SK-N-SH (cell line): ENCODE measurements at regions not wholly inside any gene's neighbourhood (a gene's known extent, or its start where the extent isn't known, plus 50 kb on each side); places are given as distances from the start of the nearest gene placed in this dataset.

Experiments
- CTCF ChIA-PET: fragments of 300-600, 350-600 bp; formaldehyde crosslinking; extraction: SDS; loops from one replicate; lab custom pipeline; 2021; lab: Yijun Ruan, JAX
- POLR2A ChIA-PET: fragments of 350-600 bp; sonication (Branson Sonifier 250); formaldehyde crosslinking; extraction: SDS; loops from one replicate; lab custom pipeline; 2020; ENCODE audit warnings: antibody characterized with exemption, inconsistent platforms; lab: Yijun Ruan, JAX
- DNase-seq: peaks from one replicate; pipeline ENCODE4 v3.0.0; 2012
- H2AFZ ChIP-seq: fragments of 200-600 bp; sonication (generic); 2 replicates; pipeline ENCODE4 v1.8.1; 2016; ENCODE audit warnings: antibody characterized with exemption, mild to moderate bottlenecking, low read depth
- H3F3A ChIP-seq: fragments of 200-600 bp; sonication (generic); replicated peaks from 2 replicates; pipeline ENCODE3; 2016; ENCODE audit warnings: antibody characterized with exemption, mild to moderate bottlenecking; ENCODE audit not compliant: insufficient read depth
- H3K27ac ChIP-seq, 2 experiments: fragments of 200-500 bp in 1 of 2; fragments of 200-600 bp in 1 of 2; sonication (Bioruptor generic) in 1 of 2; sonication (generic), shearing (Covaris generic) in 1 of 2; 2 replicates each; pipeline versions ENCODE4 v1.5.1 to v1.6.1; 2014 to 2016; ENCODE audit warnings: low read depth in 2 of 2, inconsistent platforms in 1 of 2, low read length in 1 of 2, mild to moderate bottlenecking in 1 of 2, mixed read lengths in 1 of 2
- H3K27me3 ChIP-seq: fragments of 200-600 bp; sonication (generic), shearing (Covaris generic); 2 replicates; pipeline ENCODE4 v1.6.1; 2016; ENCODE audit warnings: mixed run types; ENCODE audit not compliant: insufficient read depth
- H3K36me3 ChIP-seq, 2 experiments: fragments of 200-500 bp in 1 of 2; fragments of 200-600 bp in 1 of 2; sonication (Bioruptor generic) in 1 of 2; sonication (generic) in 1 of 2; replicated peaks in 1 of 2; 2 replicates each; pipeline versions ENCODE3 to v1.5.1; 2014 to 2016; ENCODE audit warnings: low read length in 1 of 2, mild to moderate bottlenecking in 1 of 2; ENCODE audit not compliant: insufficient read depth in 2 of 2, control insufficient read depth in 1 of 2
- H3K4me1 ChIP-seq, 2 experiments: fragments of 200-500 bp in 1 of 2; fragments of 200-600 bp in 1 of 2; sonication (Bioruptor generic) in 1 of 2; sonication (generic), shearing (Covaris generic) in 1 of 2; 2 replicates each; pipeline versions ENCODE4 v1.5.1 to v1.6.1; 2014 to 2016; ENCODE audit warnings: low read depth in 1 of 2, low read length in 1 of 2, mixed run types in 1 of 2; ENCODE audit not compliant: insufficient read depth in 2 of 2, control insufficient read depth in 1 of 2
- H3K4me2 ChIP-seq: fragments of 200-600 bp; sonication (generic), shearing (Covaris generic); 2 replicates; pipeline ENCODE4 v1.6.1; 2017; ENCODE audit warnings: mixed run types
- H3K4me3 ChIP-seq, 2 experiments: fragments of 200-500 bp in 1 of 2; fragments of 200-600 bp in 1 of 2; sonication (Bioruptor generic) in 1 of 2; sonication (generic), shearing (Covaris generic) in 1 of 2; 2 replicates each; pipeline versions ENCODE4 v1.5.1 to v1.8.1; 2014 to 2016; ENCODE audit warnings: low read depth in 2 of 2, inconsistent platforms in 1 of 2, low read length in 1 of 2, mild to moderate bottlenecking in 1 of 2, mixed read lengths in 1 of 2, moderate library complexity in 1 of 2
- H3K79me2 ChIP-seq: fragments of 200-600 bp; sonication (generic); 2 replicates; pipeline ENCODE4 v1.8.1; 2017; ENCODE audit warnings: mild to moderate bottlenecking; ENCODE audit not compliant: insufficient read depth
- H3K9ac ChIP-seq: fragments of 200-600 bp; sonication (generic); 2 replicates; pipeline ENCODE4 v1.6.1; 2017; ENCODE audit warnings: mixed run types
- H3K9me2 ChIP-seq: fragments of 200-600 bp; sonication (generic); 2 replicates; pipeline ENCODE4 v1.6.1; 2017; ENCODE audit warnings: mixed run types
- H3K9me3 ChIP-seq: fragments of 200-600 bp; sonication (generic); 2 replicates; pipeline ENCODE4 v1.6.1; 2017; ENCODE audit warnings: mixed run types, mild to moderate bottlenecking, moderate library complexity
- H4K20me1 ChIP-seq: fragments of 200-600 bp; sonication (generic); 2 replicates; pipeline ENCODE4 v1.6.1; 2017; ENCODE audit warnings: mild to moderate bottlenecking, mixed run types; ENCODE audit not compliant: insufficient read depth
- CHD2 ChIP-seq: fragments of 150-350 bp; IDR thresholded peaks from 2 replicates; pipeline ENCODE4 v1.6.1; 2018; ENCODE audit warnings: low read length; ENCODE audit not compliant: partially characterized antibody
- ELF1 ChIP-seq: IDR thresholded peaks from 2 replicates; pipeline ENCODE4 v1.4.0; 2012
- EP300 ChIP-seq, 2 experiments: IDR thresholded peaks; 2 replicates each; pipeline versions ENCODE4 v1.4.0 to v1.6.1; 2012; ENCODE audit warnings: borderline replicate concordance in 1 of 2, low read depth in 1 of 2, low read length in 1 of 2
- EZH2phosphoT487 ChIP-seq: fragments of 200-600 bp; sonication (generic); IDR thresholded peaks from 2 replicates; pipeline ENCODE4 v1.6.1; 2017; ENCODE audit warnings: low read depth, mixed run types, mild to moderate bottlenecking, antibody characterized with exemption, moderate library complexity, borderline replicate concordance
- FOXJ3 ChIP-seq: sonication (generic); formaldehyde crosslinking; IDR thresholded peaks from 2 replicates; pipeline ENCODE4 v1.5.1; 2020; ENCODE audit warnings: mild to moderate bottlenecking, missing genetic modification reagents
- GATA2 ChIP-seq: sonication (generic); formaldehyde crosslinking; IDR thresholded peaks from 2 replicates; pipeline ENCODE4 v1.5.0; 2020; ENCODE audit warnings: mild to moderate bottlenecking, missing genetic modification reagents
- IRF3 ChIP-seq: fragments of 150-350 bp; IDR thresholded peaks from 2 replicates; pipeline ENCODE4 v1.6.1; 2016; ENCODE audit warnings: mild to moderate bottlenecking, low read depth, low read length
- MAX ChIP-seq: IDR thresholded peaks from 2 replicates; pipeline ENCODE4 v1.4.0; 2012; ENCODE audit warnings: low read depth
- MXI1 ChIP-seq: IDR thresholded peaks from 2 replicates; pipeline ENCODE4 v1.6.1; 2012; ENCODE audit warnings: mild to moderate bottlenecking, low read depth, low read length, improper control_type of control experiment
- NRF1 ChIP-seq: IDR thresholded peaks from 2 replicates; pipeline ENCODE4 v1.6.1; 2012; ENCODE audit warnings: low read depth, mild to moderate bottlenecking, low read length
- POLR2AphosphoS5 ChIP-seq: IDR thresholded peaks from 2 replicates; pipeline ENCODE4 v1.6.1; 2012; ENCODE audit warnings: low read depth, low read length
- RFX5 ChIP-seq: IDR thresholded peaks from 2 replicates; pipeline ENCODE4 v1.6.1; 2012; ENCODE audit warnings: mild to moderate bottlenecking, improper control_type of control experiment, low read length
- RXRA ChIP-seq: IDR thresholded peaks from 2 replicates; pipeline ENCODE4 v1.4.0; 2012; ENCODE audit warnings: low read depth, mild to moderate bottlenecking, borderline replicate concordance
- SIN3A ChIP-seq: IDR thresholded peaks from 2 replicates; pipeline ENCODE4 v1.6.1; 2012; ENCODE audit warnings: low read depth, mild to moderate bottlenecking, low read length, moderate library complexity, borderline replicate concordance
- TCF12 ChIP-seq: IDR thresholded peaks from 2 replicates; pipeline ENCODE4 v1.4.0; 2012
- USF1 ChIP-seq: IDR thresholded peaks from 2 replicates; pipeline ENCODE4 v1.4.0; 2012; ENCODE audit warnings: low read depth, borderline replicate concordance
- USF2 ChIP-seq: fragments of 150-350 bp; IDR thresholded peaks from 2 replicates; pipeline ENCODE4 v1.6.1; 2017; ENCODE audit warnings: antibody characterized with exemption, low read length, low read depth, borderline replicate concordance
- YY1 ChIP-seq: IDR thresholded peaks from 2 replicates; pipeline ENCODE4 v1.4.0; 2012; ENCODE audit warnings: low read depth, mild to moderate bottlenecking
- WGBS: methylation state at CpG from one replicate; pipeline ENCODE4 v1.1.6; 2017; ENCODE audit warnings: low lambda C conversion rate; 5-methylcytosine and 5-hydroxymethylcytosine counted together

GRCh38 chr20:57944988-57945387 is 235.2 kb upstream of the PMEPA1 start (continued):
- TF ChIP-seq IRF3 (no peak), NRF1 (no peak), CHD2 (no peak), GATA2 (no peak)

GRCh38 chr20:57943950-57944349 is 234.1 kb upstream of the PMEPA1 start:
- Histone ChIP-seq H3K36me3 (no peaks in the 10 kb centered on the region), H3K4me2 (no peak overlapping the region), H3K4me3 (no peak overlapping the region), H3K9me2 (no peaks in the 10 kb centered on the region), H3K79me2 (no peaks in the 10 kb centered on the region), H3K4me1 (peaks cover 0 to 21% of the 10 kb centered on the region in 2 experiments; a peak in 2 of 4 replicates), H3K9me3 (no peaks in the 10 kb centered on the region), H3K27me3 (no peaks in the 10 kb centered on the region), H2AFZ (no peak overlapping the region), H3K27ac (no peak overlapping the region), H4K20me1 (no peaks in the 10 kb centered on the region), H3F3A (peaks cover 11% of the 10 kb centered on the region), H3K9ac (no peak overlapping the region)
- no peak for DNase-seq
- WGBS = 76% methylated on average over 7 of the region's 7 CpGs
- TF ChIP-seq MXI1 (no peak), FOXJ3 (CRISPR knock-in tag) (no peak), YY1 (no peak), GATA2 (no peak), USF2 (no peak), EP300 (IDR thresholded peaks at IDR 0.05; ENCODE audit: borderline replicate concordance in 1 of 2, low read depth in 1 of 2, low read length in 1 of 2) (no peak), RFX5 (no peak)
- ChIA-PET POLR2A (no interaction called here), CTCF (interaction anchor here (1.3 kb wide), 1 partner anchor 348 kb away, joined by 3 read pairs; no protein-coding TSS in a partner anchor)

- H4K20me1 ChIP-seq = no peaks in the 10 kb centered on the region
- CTCF ChIA-PET = no interaction called here
- no peaks in the 10 kb centered on the region for H3K27me3 ChIP-seq
- POLR2A ChIA-PET = no interaction called here
- no peaks in the 10 kb centered on the region for H3K79me2 ChIP-seq
- no peak overlapping the region for H3K4me2 ChIP-seq
- H3K9me3 ChIP-seq = no peaks in the 10 kb centered on the region
- DNase-seq = no peak
- H3K4me3 ChIP-seq = no peak overlapping the region
- no peaks in the 10 kb centered on the region for H3K36me3 ChIP-seq
- no peak overlapping the region for H3K27ac ChIP-seq
- H2AFZ ChIP-seq = no peak overlapping the region
- WGBS = 77% methylated on average over 6 of the region's 9 CpGs
- TF ChIP-seq SIN3A = no peak
- no peak for TF ChIP-seq EZH2phosphoT487
- TF ChIP-seq ELF1 = no peak
- no peak for TF ChIP-seq TCF12
- TF ChIP-seq USF1 = no peak
- no peak for TF ChIP-seq YY1
- TF ChIP-seq RXRA = no peak
- no peak for TF ChIP-seq POLR2AphosphoS5
- TF ChIP-seq MAX = no peak
- TF ChIP-seq, all 33 proteins: peak for 0
- H3F3A ChIP-seq = peaks cover 7% of the 10 kb centered on the region
- peaks cover 0 to 21% of the 10 kb centered on the region in 2 experiments; a peak in 2 of 4 replicates for H3K4me1 ChIP-seq
- no peak overlapping the region for H3K9ac ChIP-seq
- no peaks in the 10 kb centered on the region for H3K9me2 ChIP-seq
These were observed 233.5 kb upstream of the PMEPA1 start for GRCh38 chr20:57943291-57943690.
